H1 (cell line): ENCODE measurements at regions not wholly inside any gene's neighbourhood (a gene's known extent, or its start where the extent isn't known, plus 50 kb on each side); places are given as distances from the start of the nearest gene placed in this dataset.

ENCODE experiments used
- CTCF ChIA-PET: fragments of 300-600 bp; sonication (Branson Sonifier 250); formaldehyde crosslinking; loops from one replicate; lab custom pipeline; 2021; ENCODE audit not compliant: partially characterized antibody; lab: Charles Lee
- POLR2A ChIA-PET: fragments of 300-600 bp; sonication (Branson Sonifier 250); formaldehyde crosslinking; loops from one replicate; lab custom pipeline; 2021; ENCODE audit warnings: inconsistent platforms; ENCODE audit not compliant: partially characterized antibody; lab: Charles Lee
- DNase-seq, 2 experiments: peaks; one replicate each; pipeline versions ENCODE4 v3.0.0 to v3.0.0-alpha.2; 2010 to 2022; ENCODE audit warnings: low spot score in 2 of 2, low read depth in 1 of 2, mixed read lengths in 1 of 2
- FAIRE-seq: peaks from 2 replicates; lab custom pipeline; 2011; peaks lifted over from hg19 to GRCh38; lab: Jason Lieb, UNC
- H2AFZ ChIP-seq: 2 replicates; pipeline ENCODE4 v1.8.1; 2012; ENCODE audit warnings: low read length, inconsistent platforms
- H2AK5ac ChIP-seq: 2 replicates; pipeline ENCODE4 v1.6.1; 2013; ENCODE audit warnings: low read depth, low read length
- H2BK120ac ChIP-seq: replicated peaks from 2 replicates; pipeline ENCODE3; 2013; ENCODE audit warnings: low read depth, low read length, inconsistent platforms
- H2BK12ac ChIP-seq: 2 replicates; pipeline ENCODE4 v1.6.1; 2013; ENCODE audit warnings: low read depth, low read length
- H2BK15ac ChIP-seq: 2 replicates; pipeline ENCODE4 v1.6.1; 2013; ENCODE audit warnings: low read length
- H2BK20ac ChIP-seq: 2 replicates; pipeline ENCODE4 v1.6.1; 2013; ENCODE audit warnings: low read length
- H2BK5ac ChIP-seq: 2 replicates; pipeline ENCODE4 v1.6.1; 2013; ENCODE audit warnings: low read depth, low read length
- H3K14ac ChIP-seq: 2 replicates; pipeline ENCODE4 v1.6.1; 2013; ENCODE audit warnings: inconsistent platforms; ENCODE audit not compliant: insufficient read length
- H3K18ac ChIP-seq: 2 replicates; pipeline ENCODE4 v1.6.1; 2013; ENCODE audit warnings: low read length; ENCODE audit errors: extremely low read depth
- H3K23ac ChIP-seq: 2 replicates; pipeline ENCODE4 v1.6.1; 2013; ENCODE audit warnings: inconsistent platforms; ENCODE audit not compliant: insufficient read length
- H3K23me2 ChIP-seq: 2 replicates; pipeline ENCODE4 v1.6.1; 2013; ENCODE audit warnings: low read depth, low read length
- H3K27ac ChIP-seq: 2 replicates; pipeline ENCODE4 v1.6.1; 2011; ENCODE audit warnings: low read depth, low read length, inconsistent platforms
- H3K27me3 ChIP-seq, 4 experiments: replicated peaks in 1 of 4; 1 replicate in 1 of 4; 2 replicates in 3 of 4; pipeline versions ENCODE4 v1.6.1 to v1.8.1; 2011 to 2013; ENCODE audit warnings: low read length in 3 of 4, mild to moderate bottlenecking in 3 of 4, inconsistent platforms in 2 of 4, mixed read lengths in 2 of 4, moderate library complexity in 1 of 4; ENCODE audit not compliant: control insufficient read depth in 3 of 4, insufficient read depth in 3 of 4; ENCODE audit errors: extremely low read depth in 1 of 4
- H3K36me3 ChIP-seq, 4 experiments: 2 replicates each; pipeline versions ENCODE4 v1.6.1 to v1.8.1; 2011 to 2013; ENCODE audit warnings: mild to moderate bottlenecking in 4 of 4, low read length in 3 of 4, moderate library complexity in 2 of 4, control low read depth in 1 of 4, inconsistent platforms in 1 of 4; ENCODE audit not compliant: insufficient read depth in 4 of 4, control insufficient read depth in 2 of 4
- H3K4ac ChIP-seq: replicated peaks from 2 replicates; pipeline ENCODE3; 2013; ENCODE audit warnings: low read length, low read depth, mixed read lengths, inconsistent platforms; ENCODE audit not compliant: insufficient read length
- H3K4me1 ChIP-seq, 4 experiments: replicated peaks in 1 of 4; 1 replicate in 1 of 4; 2 replicates in 3 of 4; pipeline versions ENCODE4 v1.6.1 to v1.8.1; 2011 to 2013; ENCODE audit warnings: low read length in 3 of 4, inconsistent platforms in 2 of 4, mixed read lengths in 1 of 4; ENCODE audit not compliant: insufficient read depth in 4 of 4, control insufficient read depth in 3 of 4
- H3K4me2 ChIP-seq, 2 experiments: 2 replicates each; pipeline versions ENCODE4 v1.6.1 to v1.8.1; 2011 to 2013; ENCODE audit warnings: low read depth in 2 of 2, low read length in 2 of 2, control low read depth in 1 of 2, inconsistent platforms in 1 of 2, mild to moderate bottlenecking in 1 of 2; ENCODE audit not compliant: insufficient read depth in 1 of 2
- H3K4me3 ChIP-seq, 4 experiments: fragments of 200-600, 300-600 bp in 1 of 4; sonication (generic), shearing (Covaris generic), sonication (Bioruptor Twin) in 1 of 4; 2 replicates each; pipeline versions ENCODE4 v1.5.1 to v1.8.1; 2011 to 2016; ENCODE audit warnings: low read length in 4 of 4, low read depth in 3 of 4, control low read depth in 2 of 4, inconsistent platforms in 2 of 4, mild to moderate bottlenecking in 2 of 4, mixed read lengths in 1 of 4, moderate library complexity in 1 of 4; ENCODE audit not compliant: insufficient read depth in 2 of 4; ENCODE audit errors: extremely low read depth in 1 of 4
- H3K56ac ChIP-seq: replicated peaks from 2 replicates; pipeline ENCODE3; 2013; ENCODE audit warnings: low read depth, mild to moderate bottlenecking, mixed read lengths, low read length, inconsistent platforms; ENCODE audit not compliant: insufficient read length
- H3K79me1 ChIP-seq: 2 replicates; pipeline ENCODE4 v1.6.1; 2013; ENCODE audit warnings: low read depth, low read length, control low read depth
- H3K79me2 ChIP-seq, 2 experiments: 2 replicates each; pipeline versions ENCODE4 v1.6.1 to v1.8.1; 2012 to 2013; ENCODE audit warnings: low read length in 2 of 2, mild to moderate bottlenecking in 2 of 2, inconsistent platforms in 1 of 2; ENCODE audit not compliant: insufficient read depth in 2 of 2, control insufficient read depth in 1 of 2
- H3K9ac ChIP-seq, 4 experiments: replicated peaks in 1 of 4; 1 replicate in 1 of 4; 2 replicates in 3 of 4; pipeline versions ENCODE4 v1.6.1 to v1.8.1; 2011 to 2013; ENCODE audit warnings: low read depth in 3 of 4, low read length in 3 of 4, control low read depth in 2 of 4, mild to moderate bottlenecking in 2 of 4, moderate library complexity in 2 of 4, inconsistent platforms in 1 of 4; ENCODE audit errors: extremely low read depth in 1 of 4
- H3K9me3 ChIP-seq, 2 experiments: 2 replicates each; pipeline versions ENCODE4 v1.6.1 to v1.8.1; 2012 to 2013; ENCODE audit warnings: mild to moderate bottlenecking in 2 of 2, moderate library complexity in 2 of 2, control low read depth in 1 of 2, inconsistent platforms in 1 of 2, low read depth in 1 of 2, low read length in 1 of 2, mixed read lengths in 1 of 2; ENCODE audit not compliant: insufficient read depth in 2 of 2
- H4K20me1 ChIP-seq, 2 experiments: replicated peaks in 1 of 2; 2 replicates each; pipeline versions ENCODE3 to v1.8.1; 2011 to 2013; ENCODE audit warnings: inconsistent platforms in 2 of 2, low read length in 2 of 2, mild to moderate bottlenecking in 1 of 2; ENCODE audit not compliant: insufficient read depth in 2 of 2, control insufficient read depth in 1 of 2
- H4K5ac ChIP-seq: 2 replicates; pipeline ENCODE4 v1.6.1; 2013; ENCODE audit warnings: low read length, low read depth, mixed read lengths, inconsistent platforms; ENCODE audit not compliant: insufficient read length
- H4K8ac ChIP-seq: 2 replicates; pipeline ENCODE4 v1.8.0; 2013; ENCODE audit warnings: mild to moderate bottlenecking, moderate library complexity, low read length, inconsistent platforms; ENCODE audit not compliant: insufficient read depth; ENCODE audit errors: extremely low read depth
- H4K91ac ChIP-seq: replicated peaks from 2 replicates; pipeline ENCODE3; 2013; ENCODE audit warnings: low read length, mixed read lengths, inconsistent platforms; ENCODE audit not compliant: insufficient read length
- CTBP2 ChIP-seq: IDR thresholded peaks from 2 replicates; pipeline ENCODE4 v1.7.0; 2011; ENCODE audit warnings: borderline replicate concordance, mild to moderate bottlenecking, moderate library complexity, mixed read lengths, low read length; ENCODE audit not compliant: insufficient read depth, insufficient read length
- RBBP5 ChIP-seq: IDR thresholded peaks from 2 replicates; pipeline ENCODE4 v1.7.1; 2012; ENCODE audit warnings: low read depth, mild to moderate bottlenecking, inconsistent platforms, low read length, moderate library complexity, borderline replicate concordance
- TAF7 ChIP-seq: optimal IDR thresholded peaks from 2 replicates; pipeline ENCODE3; 2011; ENCODE audit warnings: low read depth, mild to moderate bottlenecking, inconsistent platforms, low read length, moderate library complexity, borderline replicate concordance
- WGBS, 2 experiments: shearing (Covaris generic) in 1 of 2; methylation state at CpG; one replicate each; pipeline versions ENCODE4 v1.1.6 to v1.1.7; 2013 to 2015; ENCODE audit warnings: low lambda C conversion rate in 2 of 2, mixed read lengths in 2 of 2, inconsistent platforms in 1 of 2, low coverage in 1 of 2, missing lambda C conversion rate in 1 of 2; ENCODE audit not compliant: insufficient replicate concordance in 2 of 2, insufficient coverage in 1 of 2, insufficient read length in 1 of 2; ENCODE audit errors: extremely low coverage in 1 of 2, missing lambda C conversion rate in 1 of 2; 5-methylcytosine and 5-hydroxymethylcytosine counted together

- Histone ChIP-seq H4K20me1 (no peaks in the 10 kb centered on the region), H3K4ac (no peak overlapping the region), H3K79me1 (no peaks in the 10 kb centered on the region), H2AK5ac (no peak overlapping the region), H3K4me2 (no peak overlapping the region), H3K27me3 (no peaks in the 10 kb centered on the region; a peak in 1 of 7 replicates), H3K4me1 (no peaks in the 10 kb centered on the region), H2BK5ac (no peak overlapping the region), H3K36me3 (no peaks in the 10 kb centered on the region), H4K91ac (peak overlapping the region; percentile 41), H3K14ac (no peak overlapping the region), H3K79me2 (no peaks in the 10 kb centered on the region), H3K18ac (no peak overlapping the region), H3K9ac (no peak overlapping the region), H2BK120ac (no peak overlapping the region), H3K56ac (no peak overlapping the region), H2BK12ac (no peak overlapping the region), H3K23ac (no peak overlapping the region), H4K8ac (no peak overlapping the region), H3K23me2 (no peaks in the 10 kb centered on the region), H2BK20ac (no peak overlapping the region), H2AFZ (no peak overlapping the region), H4K5ac (no peak overlapping the region), H3K4me3 (no peak overlapping the region), H3K9me3 (no peaks in the 10 kb centered on the region), H3K27ac (no peak overlapping the region), H2BK15ac (no peak overlapping the region)
- TF ChIP-seq CTBP2 (no peak), RBBP5 (no peak), TAF7 (no peak)
- FAIRE-seq = no peak
- DNase-seq = no peak
- 92% methylated on average over 6 of the region's 6 CpGs; no CpG with 5 or more reads in 1 of the 2 experiments for WGBS, 2 experiments
- POLR2A ChIA-PET = interaction anchor here (0.6 kb wide), 1 partner anchor 743 kb away, joined by 3 read pairs; no protein-coding TSS in a partner anchor
- CTCF ChIA-PET = interaction anchor here (0.9 to 4.0 kb wide), 4 partner anchors 9 to 95 kb away, joined by 3 to 14 read pairs (median 10); no protein-coding TSS in a partner anchor
Observed at GRCh38 chr2:60644951-60645350, 91.5 kb upstream of the BCL11A start.
